ENCODE measurements at regions not wholly inside any gene's neighbourhood (a gene's known extent, or its start where the extent isn't known, plus 50 kb on each side); places are given as distances from the start of the nearest gene placed in this dataset.

DNA sequence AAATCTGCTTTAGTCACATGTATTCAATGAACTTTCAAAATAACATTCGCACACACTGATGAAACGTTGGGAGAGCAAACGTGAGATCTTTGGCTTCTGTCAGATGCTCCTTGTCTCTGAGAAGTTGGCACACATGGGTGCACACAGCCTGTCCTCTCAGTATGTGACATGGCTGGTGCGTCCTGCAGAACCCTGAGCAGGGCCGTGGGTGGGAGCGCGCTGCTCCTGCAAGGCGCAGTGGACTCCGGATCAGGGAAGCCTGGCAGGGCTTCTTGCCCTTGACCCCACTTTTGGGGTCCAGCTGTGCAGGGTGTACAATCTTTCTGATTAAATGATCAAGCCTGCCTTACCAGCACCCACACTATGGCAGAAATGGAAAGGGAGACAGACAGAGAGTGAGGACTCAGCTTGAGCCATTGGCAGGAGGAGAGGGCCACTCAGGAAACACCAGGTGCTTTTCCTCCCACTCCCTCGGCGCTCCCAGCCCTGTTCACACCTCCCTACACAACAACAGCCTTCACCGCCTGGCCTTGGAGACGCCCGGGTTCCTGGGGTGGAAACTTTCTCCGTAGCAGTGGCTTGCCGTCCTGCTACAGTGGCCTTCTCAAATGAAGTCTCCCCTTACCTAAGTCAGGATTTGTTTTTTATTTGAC lies 108.4 kb upstream of the SNTG2 start:
- TF ChIP-seq CTCF (IDR thresholded peaks at IDR 0.05): no peak
- no peak for TF ChIP-seq ZFX (IDR thresholded peaks at IDR 0.05; ENCODE audit: borderline replicate concordance)

Measured in 22Rv1 (cell line).